ENCODE measurements at regions not wholly inside any gene's neighbourhood (a gene's known extent, or its start where the extent isn't known, plus 50 kb on each side); places are given as distances from the start of the nearest gene placed in this dataset.

DNA sequence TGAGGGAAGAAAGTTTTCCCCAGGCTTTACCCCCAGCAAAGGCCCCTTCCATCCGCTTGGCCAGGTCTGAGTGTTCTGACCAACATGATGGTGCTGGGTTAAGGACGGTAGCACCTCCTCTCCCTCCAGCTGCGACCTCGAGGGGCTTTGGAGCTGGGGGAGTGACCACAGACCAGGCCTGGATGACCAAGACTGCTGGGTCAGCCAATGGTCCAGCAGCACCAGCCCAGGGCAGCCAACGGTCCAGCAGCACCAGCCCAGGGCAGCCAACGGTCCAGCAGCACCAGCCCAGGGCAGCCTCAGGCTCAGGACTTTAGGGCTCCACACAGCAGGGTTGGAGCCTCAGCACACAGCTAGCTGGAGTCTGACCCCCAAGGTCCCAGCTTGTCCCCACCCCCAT lies 57.2 kb upstream of the CNOT6 start:
- POLR2A ChIA-PET: no interaction called here
- H2AFZ ChIP-seq (ENCODE audit: low read depth): no peak overlapping the region
- 100% methylated on average over 1 of the region's 6 CpGs for WGBS (ENCODE audit: low lambda C conversion rate)

DNA sequence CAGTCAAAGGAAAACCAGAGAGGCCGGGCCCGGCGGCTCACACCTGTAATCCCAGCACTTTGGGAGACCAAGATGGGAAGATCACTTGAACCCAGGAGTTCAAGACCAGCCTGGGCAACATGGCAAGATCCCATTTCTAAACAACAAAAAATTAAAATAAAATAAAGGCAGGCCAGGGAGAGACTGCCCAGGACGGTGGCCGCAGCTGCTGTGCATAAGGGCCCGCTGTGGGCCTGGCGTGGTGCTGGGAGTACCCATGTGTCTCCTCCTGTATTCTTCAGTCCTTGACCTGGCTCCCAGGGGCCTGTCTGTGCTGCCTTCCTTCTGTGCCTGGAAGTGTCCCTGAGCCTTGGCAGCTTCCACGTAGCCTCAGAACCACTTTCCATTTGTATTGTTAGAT lies 56.8 kb upstream of the CNOT6 start:
- Histone ChIP-seq H3K4me2 (no peak overlapping the region), H3K36me3 (replicated peaks in 1 of 2; ENCODE audit: control insufficient read depth in 1 of 2, insufficient read depth in 2 of 2, low read length in 1 of 2) (no peaks in the 10 kb centered on the region), H3K9me2 (no peaks in the 10 kb centered on the region), H3K4me1 (ENCODE audit: control insufficient read depth in 1 of 2, insufficient read depth in 2 of 2, low read depth in 1 of 2, low read length in 1 of 2) (no peaks in the 10 kb centered on the region), H3K27me3 (ENCODE audit: insufficient read depth) (no peaks in the 10 kb centered on the region), H4K20me1 (ENCODE audit: insufficient read depth) (no peaks in the 10 kb centered on the region), H3K27ac (ENCODE audit: low read depth in 2 of 2, low read length in 1 of 2) (no peak overlapping the region), H3K9me3 (no peaks in the 10 kb centered on the region), H3F3A (replicated peaks; ENCODE audit: insufficient read depth) (no peaks in the 10 kb centered on the region), H3K9ac (no peak overlapping the region), H3K79me2 (ENCODE audit: insufficient read depth) (no peaks in the 10 kb centered on the region), H2AFZ (ENCODE audit: low read depth) (no peak overlapping the region), H3K4me3 (ENCODE audit: low read depth in 2 of 2, low read length in 1 of 2) (no peak overlapping the region)
- DNase-seq: no peak
- ChIA-PET CTCF (no interaction called here), POLR2A (no interaction called here)
- WGBS (ENCODE audit: low lambda C conversion rate): 54% methylated on average over 8 of the region's 8 CpGs
- TF ChIP-seq ELF1 (IDR thresholded peaks at IDR 0.05): no peak
- TF ChIP-seq MXI1 (IDR thresholded peaks at IDR 0.05; ENCODE audit: low read depth, low read length): no peak
- TF ChIP-seq FOSL2 (IDR thresholded peaks at IDR 0.05; ENCODE audit: borderline replicate concordance, low read depth): no peak
- TF ChIP-seq, protein P1, sequence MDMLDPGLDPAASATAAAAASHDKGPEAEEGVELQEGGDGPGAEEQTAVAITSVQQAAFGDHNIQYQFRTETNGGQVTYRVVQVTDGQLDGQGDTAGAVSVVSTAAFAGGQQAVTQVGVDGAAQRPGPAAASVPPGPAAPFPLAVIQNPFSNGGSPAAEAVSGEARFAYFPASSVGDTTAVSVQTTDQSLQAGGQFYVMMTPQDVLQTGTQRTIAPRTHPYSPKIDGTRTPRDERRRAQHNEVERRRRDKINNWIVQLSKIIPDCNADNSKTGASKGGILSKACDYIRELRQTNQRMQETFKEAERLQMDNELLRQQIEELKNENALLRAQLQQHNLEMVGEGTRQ (IDR thresholded peaks at IDR 0.05; ENCODE audit: borderline replicate concordance, low read depth, low read length): no peak
- TF ChIP-seq, protein P2, sequence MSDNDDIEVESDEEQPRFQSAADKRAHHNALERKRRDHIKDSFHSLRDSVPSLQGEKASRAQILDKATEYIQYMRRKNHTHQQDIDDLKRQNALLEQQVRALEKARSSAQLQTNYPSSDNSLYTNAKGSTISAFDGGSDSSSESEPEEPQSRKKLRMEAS (IDR thresholded peaks at IDR 0.05; ENCODE audit: low read depth): no peak
- no peak for TF ChIP-seq TEAD4 (IDR thresholded peaks at IDR 0.05; ENCODE audit: borderline replicate concordance, insufficient read depth)
- no peak for TF ChIP-seq MEF2A (IDR thresholded peaks at IDR 0.05; ENCODE audit: borderline replicate concordance, low read depth)
- no peak for TF ChIP-seq RFX5 (IDR thresholded peaks at IDR 0.05; ENCODE audit: low read length)
- TF ChIP-seq, protein P3, sequence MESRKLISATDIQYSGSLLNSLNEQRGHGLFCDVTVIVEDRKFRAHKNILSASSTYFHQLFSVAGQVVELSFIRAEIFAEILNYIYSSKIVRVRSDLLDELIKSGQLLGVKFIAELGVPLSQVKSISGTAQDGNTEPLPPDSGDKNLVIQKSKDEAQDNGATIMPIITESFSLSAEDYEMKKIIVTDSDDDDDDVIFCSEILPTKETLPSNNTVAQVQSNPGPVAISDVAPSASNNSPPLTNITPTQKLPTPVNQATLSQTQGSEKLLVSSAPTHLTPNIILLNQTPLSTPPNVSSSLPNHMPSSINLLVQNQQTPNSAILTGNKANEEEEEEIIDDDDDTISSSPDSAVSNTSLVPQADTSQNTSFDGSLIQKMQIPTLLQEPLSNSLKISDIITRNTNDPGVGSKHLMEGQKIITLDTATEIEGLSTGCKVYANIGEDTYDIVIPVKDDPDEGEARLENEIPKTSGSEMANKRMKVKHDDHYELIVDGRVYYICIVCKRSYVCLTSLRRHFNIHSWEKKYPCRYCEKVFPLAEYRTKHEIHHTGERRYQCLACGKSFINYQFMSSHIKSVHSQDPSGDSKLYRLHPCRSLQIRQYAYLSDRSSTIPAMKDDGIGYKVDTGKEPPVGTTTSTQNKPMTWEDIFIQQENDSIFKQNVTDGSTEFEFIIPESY (IDR thresholded peaks at IDR 0.05; ENCODE audit: borderline replicate concordance, low read depth): no peak

More for the DNA sequence above, 57.2 kb upstream of the CNOT6 start:
- Histone ChIP-seq H3K27ac (ENCODE audit: low read depth in 2 of 2, low read length in 1 of 2) (no peak overlapping the region), H3K4me2 (no peak overlapping the region), H3K9me2 (no peaks in the 10 kb centered on the region), H3K36me3 (replicated peaks in 1 of 2; ENCODE audit: control insufficient read depth in 1 of 2, insufficient read depth in 2 of 2, low read length in 1 of 2) (no peaks in the 10 kb centered on the region), H4K20me1 (ENCODE audit: insufficient read depth) (no peaks in the 10 kb centered on the region), H3K4me1 (ENCODE audit: control insufficient read depth in 1 of 2, insufficient read depth in 2 of 2, low read depth in 1 of 2, low read length in 1 of 2) (no peaks in the 10 kb centered on the region), H3K9me3 (no peaks in the 10 kb centered on the region), H3K9ac (no peak overlapping the region), H3K27me3 (ENCODE audit: insufficient read depth) (no peaks in the 10 kb centered on the region), H3K4me3 (ENCODE audit: low read depth in 2 of 2, low read length in 1 of 2) (no peak overlapping the region), H3F3A (replicated peaks; ENCODE audit: insufficient read depth) (no peaks in the 10 kb centered on the region), H3K79me2 (ENCODE audit: insufficient read depth) (no peaks in the 10 kb centered on the region)
- no peak for TF ChIP-seq NFIC (IDR thresholded peaks at IDR 0.05; ENCODE audit: borderline replicate concordance)
- TF ChIP-seq EZH2phosphoT487 (IDR thresholded peaks at IDR 0.05; ENCODE audit: borderline replicate concordance, low read depth): no peak
- TF ChIP-seq, protein P3 (IDR thresholded peaks at IDR 0.05; ENCODE audit: borderline replicate concordance, low read depth): no peak
- TF ChIP-seq RFX5 (IDR thresholded peaks at IDR 0.05; ENCODE audit: low read length): no peak
- no peak for TF ChIP-seq TAF1 (IDR thresholded peaks at IDR 0.05; ENCODE audit: borderline replicate concordance, low read depth, low read length)
- TF ChIP-seq, protein P4, sequence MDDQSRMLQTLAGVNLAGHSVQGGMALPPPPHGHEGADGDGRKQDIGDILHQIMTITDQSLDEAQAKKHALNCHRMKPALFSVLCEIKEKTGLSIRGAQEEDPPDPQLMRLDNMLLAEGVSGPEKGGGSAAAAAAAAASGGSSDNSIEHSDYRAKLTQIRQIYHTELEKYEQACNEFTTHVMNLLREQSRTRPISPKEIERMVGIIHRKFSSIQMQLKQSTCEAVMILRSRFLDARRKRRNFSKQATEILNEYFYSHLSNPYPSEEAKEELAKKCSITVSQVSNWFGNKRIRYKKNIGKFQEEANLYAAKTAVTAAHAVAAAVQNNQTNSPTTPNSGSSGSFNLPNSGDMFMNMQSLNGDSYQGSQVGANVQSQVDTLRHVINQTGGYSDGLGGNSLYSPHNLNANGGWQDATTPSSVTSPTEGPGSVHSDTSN (IDR thresholded peaks at IDR 0.05): no peak
- no peak for TF ChIP-seq GATA2 (CRISPR knock-in tag; IDR thresholded peaks at IDR 0.05)
- no peak for TF ChIP-seq MEF2A (IDR thresholded peaks at IDR 0.05; ENCODE audit: borderline replicate concordance, low read depth)
- TF ChIP-seq SIN3A (IDR thresholded peaks at IDR 0.05; ENCODE audit: borderline replicate concordance, low read depth, low read length): no peak
- TF ChIP-seq FOXJ3 (CRISPR knock-in tag; IDR thresholded peaks at IDR 0.05): no peak
- TF ChIP-seq, protein P5, sequence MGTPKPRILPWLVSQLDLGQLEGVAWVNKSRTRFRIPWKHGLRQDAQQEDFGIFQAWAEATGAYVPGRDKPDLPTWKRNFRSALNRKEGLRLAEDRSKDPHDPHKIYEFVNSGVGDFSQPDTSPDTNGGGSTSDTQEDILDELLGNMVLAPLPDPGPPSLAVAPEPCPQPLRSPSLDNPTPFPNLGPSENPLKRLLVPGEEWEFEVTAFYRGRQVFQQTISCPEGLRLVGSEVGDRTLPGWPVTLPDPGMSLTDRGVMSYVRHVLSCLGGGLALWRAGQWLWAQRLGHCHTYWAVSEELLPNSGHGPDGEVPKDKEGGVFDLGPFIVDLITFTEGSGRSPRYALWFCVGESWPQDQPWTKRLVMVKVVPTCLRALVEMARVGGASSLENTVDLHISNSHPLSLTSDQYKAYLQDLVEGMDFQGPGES (IDR thresholded peaks at IDR 0.05; ENCODE audit: low read depth, low read length): no peak
- TF ChIP-seq FOXM1 (IDR thresholded peaks at IDR 0.05; ENCODE audit: low read depth): no peak
- TF ChIP-seq, protein P1 (IDR thresholded peaks at IDR 0.05; ENCODE audit: borderline replicate concordance, low read depth, low read length): no peak
- no peak for TF ChIP-seq RCOR1 (IDR thresholded peaks at IDR 0.05; ENCODE audit: low read length)
- TF ChIP-seq JUND (IDR thresholded peaks at IDR 0.05): no peak
- TF ChIP-seq POLR2AphosphoS5 (IDR thresholded peaks at IDR 0.05; ENCODE audit: low read depth, low read length): no peak
- TF ChIP-seq NRF1 (IDR thresholded peaks at IDR 0.05; ENCODE audit: low read depth, low read length): no peak
- no peak for DNase-seq
- CTCF ChIA-PET: no interaction called here
